Natural killer cell (primary cell): ENCODE measurements at regions not wholly inside any gene's neighbourhood (a gene's known extent, or its start where the extent isn't known, plus 50 kb on each side); places are given as distances from the start of the nearest gene placed in this dataset.

Experiments used
- ATAC-seq, 3 donors: fragments of 150-1000 bp in 2 of 3; fragments of 200-7000 bp in 1 of 3; cut with Tn5 transposase; 1 replicate in 1 of 3; 2 replicates in 2 of 3; pipeline ENCODE4 v1.10.0; 2021; ENCODE audit warnings: mild to moderate bottlenecking in 2 of 3, moderate library complexity in 2 of 3
- DNase-seq, 2 donors: peaks; one replicate each; pipeline versions ENCODE4 v3.0.0 to v3.0.0-alpha.2; 2013 to 2021; ENCODE audit warnings: mixed read lengths in 1 of 2
- H3K27ac ChIP-seq: one replicate; pipeline ENCODE4 v1.5.1; 2013; ENCODE audit warnings: mild to moderate bottlenecking, low read length
- H3K27me3 ChIP-seq: one replicate; pipeline ENCODE4 v1.6.1; 2013; ENCODE audit warnings: low read length; ENCODE audit not compliant: control insufficient read depth, insufficient read depth
- H3K36me3 ChIP-seq: one replicate; pipeline ENCODE4 v1.6.1; 2013; ENCODE audit warnings: low read length; ENCODE audit not compliant: control insufficient read depth, insufficient read depth
- H3K4me1 ChIP-seq: one replicate; pipeline ENCODE4 v1.6.1; 2013; ENCODE audit warnings: low read length; ENCODE audit not compliant: control insufficient read depth, insufficient read depth
- H3K4me3 ChIP-seq: one replicate; pipeline ENCODE4 v1.5.1; 2013; ENCODE audit warnings: low read length
- H3K9me3 ChIP-seq: one replicate; pipeline ENCODE4 v1.6.1; 2013; ENCODE audit warnings: low read length; ENCODE audit not compliant: control insufficient read depth, insufficient read depth
- H3K27ac Mint-ChIP-seq, 2 donors: one replicate each; pipeline ENCODE4 v1.8.0; 2022; ENCODE audit warnings: mild to moderate bottlenecking in 2 of 2, mixed read lengths in 2 of 2, moderate library complexity in 1 of 2
- H3K27me3 Mint-ChIP-seq, 2 donors: one replicate each; pipeline ENCODE4 v1.8.0; 2022; ENCODE audit warnings: low read depth in 2 of 2, mixed read lengths in 2 of 2
- H3K36me3 Mint-ChIP-seq: one replicate; pipeline ENCODE4 v1.8.0; 2022; ENCODE audit warnings: mixed read lengths
- H3K4me1 Mint-ChIP-seq, 2 donors: one replicate each; pipeline ENCODE4 v1.8.0; 2022; ENCODE audit warnings: mixed read lengths in 2 of 2
- H3K4me3 Mint-ChIP-seq: one replicate; pipeline ENCODE4 v1.8.0; 2022; ENCODE audit warnings: mild to moderate bottlenecking, moderate library complexity, mixed read lengths
- H3K9me3 Mint-ChIP-seq, 2 donors: one replicate each; pipeline ENCODE4 v1.8.0; 2022; ENCODE audit warnings: mixed read lengths in 2 of 2
- CTCF ChIP-seq: fragments of 200-600 bp; IDR thresholded peaks from one replicate; pipeline ENCODE4 v1.8.0; 2022; ENCODE audit warnings: antibody characterized with exemption
- WGBS: methylation state at CpG from one replicate; pipeline ENCODE4 v1.1.7; 2013; ENCODE audit warnings: missing lambda C conversion rate; ENCODE audit not compliant: insufficient coverage; 5-methylcytosine and 5-hydroxymethylcytosine counted together
- intact Hi-C: fragments of 100-400 bp; cut with micrococcal nuclease; formaldehyde crosslinking; loops from one replicate; pipeline ENCODE4 v1.14.2; 2022

DNA sequence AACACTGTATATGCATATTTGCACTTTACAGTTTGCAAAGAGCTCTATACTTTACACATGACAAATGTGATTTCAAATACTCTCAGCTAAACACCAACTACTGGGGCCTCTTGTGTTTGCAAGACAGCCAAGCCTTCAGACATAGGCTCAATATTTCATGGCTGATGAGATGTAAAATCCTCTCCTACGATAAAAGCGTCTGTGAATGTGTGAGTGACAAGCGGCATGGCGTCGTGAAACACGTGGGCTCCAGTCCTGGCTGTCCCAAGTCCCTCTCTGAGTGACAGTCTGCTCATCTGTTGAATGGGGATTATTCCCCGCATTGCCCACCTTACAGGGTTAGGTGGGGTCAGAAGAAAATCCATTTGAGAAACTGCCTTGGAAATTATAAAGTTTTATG is 489.8 kb downstream of the RNF144A start:
- no peaks in the 10 kb centered on the region for H3K36me3 ChIP-seq
- whole genome bisulfite sequencing = 97% methylated on average over 7 of the region's 7 CpGs
- H3K27ac ChIP-seq = no peak overlapping the region
- Mint-ChIP-seq H3K4me3 (no peak overlapping the region), H3K4me1 (no peaks in the 10 kb centered on the region), H3K27me3 (peaks cover 16 to 41% of the 10 kb centered on the region in 2 donors), H3K9me3 (no peaks in the 10 kb centered on the region), H3K27ac (no peak overlapping the region), H3K36me3 (no peaks in the 10 kb centered on the region)
- DNase-seq (no peak), ATAC-seq (no peak)
- intact Hi-C loops = no loop called here
- TF ChIP-seq CTCF = no peak
- H3K27me3 ChIP-seq = peaks cover 1% of the 10 kb centered on the region
- H3K4me3 ChIP-seq = no peak overlapping the region
- H3K9me3 ChIP-seq = no peaks in the 10 kb centered on the region
- no peaks in the 10 kb centered on the region for H3K4me1 ChIP-seq

- H3K9me3 Mint-ChIP-seq = no peaks in the 10 kb centered on the region
Measured at GRCh38 chr2:7407906-7408680, 490.9 kb downstream of the RNF144A start.

DNA sequence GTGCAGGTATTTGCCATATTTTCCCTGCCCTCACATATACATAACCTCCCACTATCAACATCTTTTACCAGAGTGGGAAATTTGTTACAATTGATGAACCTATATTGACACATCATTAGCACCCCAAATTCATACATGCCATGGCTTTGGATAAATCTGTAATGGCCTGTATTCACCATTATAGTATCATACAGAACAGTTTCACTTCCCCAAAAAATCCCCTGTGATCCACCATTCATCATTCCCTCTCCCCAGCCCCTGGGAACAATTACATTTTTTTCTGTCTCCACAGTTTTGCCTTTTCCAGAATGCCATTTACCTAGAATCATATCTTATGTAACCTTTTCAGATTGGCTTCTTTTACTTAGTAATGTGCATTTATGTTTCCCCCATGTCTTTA is 494.5 kb downstream of the RNF144A start:
- Histone ChIP-seq H3K4me3 (no peak overlapping the region), H3K27me3 (peaks cover 2% of the 10 kb centered on the region), H3K36me3 (no peaks in the 10 kb centered on the region), H3K27ac (no peak overlapping the region), H3K9me3 (no peaks in the 10 kb centered on the region), H3K4me1 (no peaks in the 10 kb centered on the region)
- peaks cover 15 to 36% of the 10 kb centered on the region in 2 donors for H3K27me3 Mint-ChIP-seq
- H3K9me3 Mint-ChIP-seq = no peaks in the 10 kb centered on the region
- no peaks in the 10 kb centered on the region for H3K4me1 Mint-ChIP-seq
- intact Hi-C loops = no loop called here
- no peak overlapping the region for H3K27ac Mint-ChIP-seq
- H3K36me3 Mint-ChIP-seq = no peaks in the 10 kb centered on the region
- H3K4me3 Mint-ChIP-seq = no peak overlapping the region
- no peak for TF ChIP-seq CTCF
- ATAC-seq = no peak
- DNase-seq = no peak

More at GRCh38 chr2:7407906-7408680, 490.9 kb downstream of the RNF144A start:
- no peak overlapping the region for H3K27ac ChIP-seq
- no peaks in the 10 kb centered on the region for H3K27me3 ChIP-seq
- intact Hi-C loops = no loop called here
- WGBS = 97% methylated on average over 5 of the region's 6 CpGs
- no peak for DNase-seq
- Mint-ChIP-seq H3K27me3 (peaks cover 14 to 39% of the 10 kb centered on the region in 2 donors), H3K4me1 (no peaks in the 10 kb centered on the region), H3K4me3 (no peak overlapping the region), H3K27ac (no peak overlapping the region), H3K36me3 (no peaks in the 10 kb centered on the region)
- no peaks in the 10 kb centered on the region for H3K9me3 ChIP-seq
- no peak for TF ChIP-seq CTCF
- H3K4me3 ChIP-seq = no peak overlapping the region
- H3K36me3 ChIP-seq = no peaks in the 10 kb centered on the region
- no peaks in the 10 kb centered on the region for H3K4me1 ChIP-seq
- ATAC-seq = no peak
